GM12872 (cell line): ENCODE measurements at regions not wholly inside any gene's neighbourhood (a gene's known extent, or its start where the extent isn't known, plus 50 kb on each side); places are given as distances from the start of the nearest gene placed in this dataset.

Experiments
- CTCF ChIP-seq: IDR thresholded peaks from 3 replicates; pipeline ENCODE4 v1.5.1; 2011; ENCODE audit warnings: low read depth, mild to moderate bottlenecking, low read length, moderate library complexity; ENCODE audit not compliant: insufficient read depth

GRCh38 chr9:16118043-16118442 is 565.2 kb downstream of the CCDC171 start:
- no peak for TF ChIP-seq CTCF

DNA sequence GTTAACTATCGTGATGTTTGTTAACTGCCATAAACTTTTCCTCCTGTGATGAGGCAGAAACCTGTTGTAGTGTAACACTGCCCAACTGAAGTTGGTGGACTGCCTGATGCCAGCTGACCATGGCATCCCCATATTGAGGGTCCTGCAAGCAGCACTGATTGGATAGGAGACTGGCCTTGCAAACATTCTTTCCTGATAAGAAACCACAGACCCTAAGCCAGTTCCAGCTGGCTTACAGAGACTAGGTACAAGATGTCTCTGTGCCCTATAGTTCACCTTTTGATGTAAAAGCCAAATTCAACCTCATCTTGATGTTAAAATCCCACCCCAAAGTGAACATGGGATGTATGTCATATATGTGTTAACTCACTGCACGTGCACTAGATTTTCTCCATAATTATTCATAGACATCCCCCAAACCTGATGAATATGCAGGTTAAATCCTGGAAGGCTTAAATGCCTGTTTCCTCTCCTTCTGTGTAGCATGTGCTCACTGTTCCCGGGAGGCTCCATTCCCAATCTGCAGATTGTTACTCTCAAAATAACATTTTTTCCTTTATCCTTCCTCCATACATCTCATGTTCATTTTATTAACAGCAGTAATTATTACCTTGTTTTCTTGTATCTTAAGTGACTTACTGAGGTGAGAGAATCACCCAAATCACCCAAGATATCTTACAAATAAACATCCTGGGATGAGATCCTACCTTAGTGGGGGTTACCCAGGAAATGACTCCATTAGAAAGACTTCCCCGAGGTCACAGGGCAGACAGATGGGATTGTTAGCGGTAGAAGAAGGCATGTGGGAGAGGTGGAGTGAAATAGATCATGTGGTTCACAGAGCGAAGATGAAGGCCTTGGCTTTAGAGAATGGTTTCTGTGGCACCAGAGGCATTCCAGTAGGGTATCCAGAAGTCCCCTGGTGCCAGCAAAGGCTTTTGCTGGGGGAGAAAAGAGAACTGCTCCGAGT is 566.7 kb downstream of the CCDC171 start:
- no peak for TF ChIP-seq CTCF

DNA sequence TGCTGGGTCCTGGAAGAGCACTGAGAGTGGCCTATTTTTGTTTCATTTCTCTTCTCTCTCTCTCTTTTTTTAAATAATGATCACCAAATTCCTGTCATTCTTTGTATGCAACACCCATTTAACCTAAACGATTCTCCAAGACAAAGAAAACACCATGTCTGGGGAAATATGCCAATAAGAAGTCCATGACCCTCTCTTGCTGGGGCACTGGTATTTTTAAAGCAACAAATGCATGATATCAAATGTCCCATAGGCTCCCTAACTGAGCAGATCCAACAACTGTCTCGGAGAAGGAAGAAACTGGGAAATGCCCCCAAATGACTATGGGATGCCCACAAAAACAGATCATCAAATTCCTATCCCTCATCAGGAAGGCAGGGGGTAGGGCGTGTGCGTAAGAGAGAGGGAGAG is 567.4 kb downstream of the CCDC171 start:
- TF ChIP-seq CTCF, result no peak

DNA sequence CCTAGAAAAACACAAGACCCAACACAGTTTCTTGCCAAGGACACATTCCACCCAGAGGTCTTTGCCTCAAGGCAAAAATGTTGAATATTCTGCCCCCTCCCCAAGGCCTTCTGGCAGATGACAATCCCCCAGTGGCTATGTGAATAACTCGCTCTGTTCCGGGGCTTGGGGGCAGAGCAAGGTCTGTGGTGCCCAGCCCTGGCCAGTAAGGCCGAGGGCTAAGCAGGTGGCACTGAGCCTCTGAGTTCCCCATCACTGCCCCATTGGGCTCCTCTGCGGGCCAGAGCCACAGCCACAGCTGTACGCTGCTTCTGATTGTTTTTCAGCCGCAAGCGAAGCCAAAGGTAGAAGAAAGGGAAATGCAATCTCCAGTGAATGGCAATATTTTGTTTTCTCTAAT is 567.9 kb downstream of the CCDC171 start:
- TF ChIP-seq CTCF, result no peak

GRCh38 chr9:16121168-16121567 is 568.3 kb downstream of the CCDC171 start:
- TF ChIP-seq CTCF, result no peak

DNA sequence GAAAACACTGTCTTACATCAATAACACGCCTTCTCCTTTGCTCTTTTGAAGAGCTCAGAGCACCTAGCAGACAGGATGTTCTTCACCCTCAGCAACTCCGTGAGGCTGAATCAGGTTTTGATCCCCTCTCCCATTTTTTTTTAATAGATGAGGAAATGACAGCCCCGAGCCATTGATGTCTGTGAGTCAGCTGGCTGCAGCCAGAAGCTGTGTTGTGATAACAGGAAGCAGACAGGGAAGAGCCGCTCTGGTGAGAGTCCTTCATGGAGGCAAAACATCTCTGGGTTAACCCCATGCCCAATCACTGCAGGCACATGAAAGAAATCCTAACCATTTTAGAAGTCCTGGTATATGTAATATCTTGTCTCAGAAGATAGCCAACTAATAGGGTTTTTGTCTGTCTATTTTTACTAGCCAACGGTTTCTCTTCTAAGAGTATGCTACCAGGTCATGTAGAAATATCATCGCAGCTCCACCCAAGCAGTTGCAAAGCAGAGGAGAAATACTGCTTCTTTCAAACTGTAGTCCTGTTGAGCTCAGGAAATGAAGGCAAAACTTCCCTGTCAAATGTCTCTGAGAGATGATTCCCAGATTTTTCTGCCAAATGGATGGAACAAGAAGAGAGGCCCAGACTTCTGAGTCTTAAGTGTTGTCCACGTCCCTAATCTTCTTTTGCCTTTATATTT is 568.9 kb downstream of the CCDC171 start:
- no peak for TF ChIP-seq CTCF

- no peak for TF ChIP-seq CTCF
Measured at GRCh38 chr9:16125629-16126028, 572.8 kb downstream of the CCDC171 start.
